TTC549 (cell line): ENCODE measurements at regions not wholly inside any gene's neighbourhood (a gene's known extent, or its start where the extent isn't known, plus 50 kb on each side); places are given as distances from the start of the nearest gene placed in this dataset.

Experiments used
- FAIRE-seq: peaks from 2 replicates; lab custom pipeline; 2012; peaks lifted over from hg19 to GRCh38; lab: Jason Lieb, UNC

- no peak for FAIRE-seq
These were observed 279.5 kb downstream of the SEC14L1 start for GRCh38 chr17:77420095-77420803.

- no peak for FAIRE-seq
These were observed 280.2 kb downstream of the SEC14L1 start for GRCh38 chr17:77420804-77421629.

GRCh38 chr17:77421630-77421972 lies 280.8 kb downstream of the SEC14L1 start:
- no peak for FAIRE-seq

- FAIRE-seq = no peak
These were observed 281.5 kb downstream of the SEC14L1 start for GRCh38 chr17:77422104-77422747.

- FAIRE-seq = no peak
These were observed 282.0 kb downstream of the SEC14L1 start for GRCh38 chr17:77422748-77423113.

GRCh38 chr17:77423589-77424451 lies 283.1 kb downstream of the SEC14L1 start:
- FAIRE-seq = no peak

- FAIRE-seq = no peak
These were observed 284.0 kb downstream of the SEC14L1 start for GRCh38 chr17:77424585-77425344.

- FAIRE-seq = no peak
These were observed 284.6 kb downstream of the SEC14L1 start for GRCh38 chr17:77425348-77425747.

- no peak for FAIRE-seq
These were observed 285.2 kb downstream of the SEC14L1 start for GRCh38 chr17:77425791-77426641.

GRCh38 chr17:77426676-77427386 lies 286.1 kb downstream of the SEC14L1 start:
- no peak for FAIRE-seq

GRCh38 chr17:77427391-77427991 lies 286.7 kb downstream of the SEC14L1 start:
- FAIRE-seq = no peak

GRCh38 chr17:77428020-77428748 lies 287.4 kb downstream of the SEC14L1 start:
- no peak for FAIRE-seq

GRCh38 chr17:77428749-77429368 lies 288.1 kb downstream of the SEC14L1 start:
- no peak for FAIRE-seq

- FAIRE-seq = no peak
These were observed 288.7 kb downstream of the SEC14L1 start for GRCh38 chr17:77429369-77429968.

GRCh38 chr17:77429969-77430752 lies 289.4 kb downstream of the SEC14L1 start:
- no peak for FAIRE-seq

- FAIRE-seq = no peak
These were observed 291.4 kb downstream of the SEC14L1 start for GRCh38 chr17:77432034-77432661.

GRCh38 chr17:77432742-77433141 lies 292.0 kb downstream of the SEC14L1 start:
- FAIRE-seq = no peak
